ENCODE measurements at regions not wholly inside any gene's neighbourhood (a gene's known extent, or its start where the extent isn't known, plus 50 kb on each side); places are given as distances from the start of the nearest gene placed in this dataset.
"Not testable (repeated sequence)": the region's sequence is repeated elsewhere in the genome, so short reads cannot be mapped to it uniquely, and the experiment has no call there.

GRCh38 chr3:184496933-184497332, 64.7 kb upstream of the EPHB3 start:
- DNase-seq (no peak), ATAC-seq (no peak)
- intact Hi-C loops (cut with DNase I, micrococcal nuclease), result no loop called here

GRCh38 chr3:184497804-184498203, 63.8 kb upstream of the EPHB3 start:
- Histone ChIP-seq H3K4me1 (ENCODE audit: low read depth) (no peaks in the 10 kb centered on the region), H3K9me3 (peaks cover 5% of the 10 kb centered on the region), H3K4me3 (no peak overlapping the region), H3K36me3 (ENCODE audit: low read depth) (no peaks in the 10 kb centered on the region)
- DNase-seq, result no peak
- intact Hi-C loops (cut with DNase I, micrococcal nuclease), result no loop called here
- no peak for TF ChIP-seq CTCF (IDR thresholded peaks at IDR 0.05)
- ATAC-seq, result no peak

More at GRCh38 chr3:184496933-184497332, 64.7 kb upstream of the EPHB3 start:
- TF ChIP-seq CTCF (IDR thresholded peaks at IDR 0.05), result no peak
- Histone ChIP-seq H3K36me3 (ENCODE audit: low read depth) (no peaks in the 10 kb centered on the region), H3K9me3 (peaks cover under 1% of the 10 kb centered on the region), H3K4me3 (no peak overlapping the region), H3K4me1 (ENCODE audit: low read depth) (no peaks in the 10 kb centered on the region)

GRCh38 chr3:184498986-184499606, 62.5 kb upstream of the EPHB3 start:
- no peaks in the 10 kb centered on the region for H3K4me1 ChIP-seq (ENCODE audit: low read depth)
- peaks cover 5% of the 10 kb centered on the region for H3K9me3 ChIP-seq
- no peak for TF ChIP-seq CTCF (IDR thresholded peaks at IDR 0.05)
- DNase-seq (no peak), ATAC-seq (no peak)
- H3K4me3 ChIP-seq, result no peak overlapping the region
- intact Hi-C loops (cut with DNase I, micrococcal nuclease), result no loop called here
- H3K36me3 ChIP-seq (ENCODE audit: low read depth), result no peaks in the 10 kb centered on the region

- DNase-seq (no peak), ATAC-seq (no peak)
- no peak overlapping the region for H3K4me3 ChIP-seq
- H3K4me1 ChIP-seq (ENCODE audit: low read depth), result no peaks in the 10 kb centered on the region
- intact Hi-C loops (cut with DNase I, micrococcal nuclease), result no loop called here
- H3K9me3 ChIP-seq, result peaks cover 5% of the 10 kb centered on the region
- TF ChIP-seq CTCF (IDR thresholded peaks at IDR 0.05), result no peak
- H3K36me3 ChIP-seq (ENCODE audit: low read depth), result no peaks in the 10 kb centered on the region
Observed at GRCh38 chr3:184500344-184500923, 61.2 kb upstream of the EPHB3 start.

- no peak overlapping the region for H3K4me3 ChIP-seq
- H3K36me3 ChIP-seq (ENCODE audit: low read depth), result no peaks in the 10 kb centered on the region
- H3K9me3 ChIP-seq, result peaks cover 5% of the 10 kb centered on the region
- intact Hi-C loops (cut with DNase I, micrococcal nuclease), result no loop called here
- DNase-seq (no peak), ATAC-seq (no peak)
- no peak for TF ChIP-seq CTCF (IDR thresholded peaks at IDR 0.05)
- H3K4me1 ChIP-seq (ENCODE audit: low read depth), result no peaks in the 10 kb centered on the region
Observed at GRCh38 chr3:184502123-184502667, 59.4 kb upstream of the EPHB3 start.

GRCh38 chr3:184502841-184503240, 58.7 kb upstream of the EPHB3 start:
- H3K9me3 ChIP-seq; ATAC-seq; H3K4me1 ChIP-seq (ENCODE audit: low read depth); H3K36me3 ChIP-seq (ENCODE audit: low read depth); intact Hi-C loops (cut with DNase I, micrococcal nuclease); DNase-seq; H3K4me3 ChIP-seq: not testable (repeated sequence)

Measured in mucosa of descending colon (tissue), 3 donors.